Endothelial cell (in vitro differentiated cells): ENCODE measurements at regions not wholly inside any gene's neighbourhood (a gene's known extent, or its start where the extent isn't known, plus 50 kb on each side); places are given as distances from the start of the nearest gene placed in this dataset.
"Not testable (repeated sequence)": the region's sequence is repeated elsewhere in the genome, so short reads cannot be mapped to it uniquely, and the experiment has no call there.

Experiments used
- DNase-seq: peaks from one replicate; pipeline ENCODE4 v3.0.0; 2021; ENCODE audit warnings: low spot score
- H3K27ac Mint-ChIP-seq: one replicate; pipeline ENCODE4 v1.8.0; 2021; ENCODE audit warnings: mixed read lengths, inconsistent platforms; ENCODE audit not compliant: unreplicated experiment
- H3K27me3 Mint-ChIP-seq: one replicate; pipeline ENCODE4 v1.8.0; 2021; ENCODE audit warnings: mild to moderate bottlenecking, moderate library complexity, mixed read lengths, inconsistent platforms; ENCODE audit not compliant: unreplicated experiment
- H3K36me3 Mint-ChIP-seq: one replicate; pipeline ENCODE4 v1.8.0; 2021; ENCODE audit warnings: mild to moderate bottlenecking, low read depth, mixed read lengths, inconsistent platforms; ENCODE audit not compliant: unreplicated experiment
- H3K4me1 Mint-ChIP-seq: one replicate; pipeline ENCODE4 v1.8.0; 2021; ENCODE audit warnings: mild to moderate bottlenecking, mixed read lengths, inconsistent platforms; ENCODE audit not compliant: unreplicated experiment
- H3K4me3 Mint-ChIP-seq: one replicate; pipeline ENCODE4 v1.8.0; 2021; ENCODE audit warnings: mild to moderate bottlenecking, mixed read lengths, inconsistent platforms; ENCODE audit not compliant: unreplicated experiment
- H3K9me3 Mint-ChIP-seq: one replicate; pipeline ENCODE4 v1.8.0; 2021; ENCODE audit warnings: mixed read lengths, inconsistent platforms; ENCODE audit not compliant: unreplicated experiment
- CTCF ChIP-seq: fragments of 200-600 bp; sonication (generic); IDR thresholded peaks from one replicate; pipeline ENCODE4 v1.5.0; 2021; ENCODE audit warnings: antibody characterized with exemption; ENCODE audit not compliant: unreplicated experiment

GRCh38 chr14:106294324-106294723, 767.9 kb downstream of the TMEM121 start:
- Mint-ChIP-seq H3K36me3 (peaks cover 11% of the 10 kb centered on the region), H3K27me3 (peaks cover 4% of the 10 kb centered on the region), H3K27ac (no peak overlapping the region), H3K9me3 (peaks cover 29% of the 10 kb centered on the region), H3K4me3 (no peak overlapping the region), H3K4me1 (no peaks in the 10 kb centered on the region)
- no peak for DNase-seq
- no peak for TF ChIP-seq CTCF

GRCh38 chr14:106300951-106301510, 774.6 kb downstream of the TMEM121 start:
- H3K27ac Mint-ChIP-seq, DNase-seq, H3K36me3 Mint-ChIP-seq, H3K4me1 Mint-ChIP-seq, H3K27me3 Mint-ChIP-seq, H3K4me3 Mint-ChIP-seq: not testable (repeated sequence)
- H3K9me3 Mint-ChIP-seq, result peaks cover 50% of the 10 kb centered on the region

GRCh38 chr14:106301609-106302008, 775.2 kb downstream of the TMEM121 start:
- not testable (repeated sequence) for H3K27me3 Mint-ChIP-seq, DNase-seq, H3K27ac Mint-ChIP-seq, H3K4me1 Mint-ChIP-seq, H3K4me3 Mint-ChIP-seq
- peaks cover 10% of the 10 kb centered on the region for H3K36me3 Mint-ChIP-seq
- H3K9me3 Mint-ChIP-seq, result peaks cover 56% of the 10 kb centered on the region

GRCh38 chr14:106302661-106303060, 776.3 kb downstream of the TMEM121 start:
- no peak for TF ChIP-seq CTCF
- H3K36me3 Mint-ChIP-seq, result peaks cover 10% of the 10 kb centered on the region
- peaks cover 63% of the 10 kb centered on the region for H3K9me3 Mint-ChIP-seq
- no peak for DNase-seq
- no peak overlapping the region for H3K27ac Mint-ChIP-seq
- H3K4me3 Mint-ChIP-seq, result no peak overlapping the region
- no peaks in the 10 kb centered on the region for H3K4me1 Mint-ChIP-seq
- H3K27me3 Mint-ChIP-seq, result peaks cover 2% of the 10 kb centered on the region

- Mint-ChIP-seq H3K4me1 (no peaks in the 10 kb centered on the region), H3K27me3 (no peaks in the 10 kb centered on the region), H3K27ac (no peak overlapping the region), H3K36me3 (peaks cover 10% of the 10 kb centered on the region), H3K4me3 (no peak overlapping the region), H3K9me3 (peaks cover 64% of the 10 kb centered on the region)
- TF ChIP-seq CTCF, result no peak
- no peak for DNase-seq
Observed at GRCh38 chr14:106304271-106304670, 777.9 kb downstream of the TMEM121 start.

GRCh38 chr14:106308839-106309389, 782.5 kb downstream of the TMEM121 start:
- H3K4me1 Mint-ChIP-seq, result no peaks in the 10 kb centered on the region
- H3K9me3 Mint-ChIP-seq, result peaks cover 57% of the 10 kb centered on the region
- H3K4me3 Mint-ChIP-seq, result peak overlapping the region; percentile 47
- no peaks in the 10 kb centered on the region for H3K27me3 Mint-ChIP-seq
- H3K36me3 Mint-ChIP-seq, result peaks cover 10% of the 10 kb centered on the region
- H3K27ac Mint-ChIP-seq, result no peak overlapping the region
- peak; percentile 61 for TF ChIP-seq CTCF
- peak; percentile 4 for DNase-seq
